ENCODE measurements at regions not wholly inside any gene's neighbourhood (a gene's known extent, or its start where the extent isn't known, plus 50 kb on each side); places are given as distances from the start of the nearest gene placed in this dataset.

- POLR2A ChIA-PET: no interaction called here
- no TSS peak for BruUV-seq (replicated peaks)
- Mint-ChIP-seq H3K4me1 (ENCODE audit: insufficient read depth, unreplicated experiment) (peaks cover 6% of the 10 kb centered on the region), H3K27ac (ENCODE audit: low read depth, unreplicated experiment) (no peak overlapping the region), H3K4me3 (ENCODE audit: unreplicated experiment) (no peak overlapping the region), H3K9me3 (ENCODE audit: unreplicated experiment) (peaks cover 8% of the 10 kb centered on the region), H3K27me3 (ENCODE audit: insufficient read depth, unreplicated experiment) (no peaks in the 10 kb centered on the region), H3K36me3 (ENCODE audit: insufficient read depth, unreplicated experiment) (peaks cover 7% of the 10 kb centered on the region)
- no peak for TF ChIP-seq CTCF (IDR thresholded peaks at IDR 0.05; ENCODE audit: unreplicated experiment)
- CTCF ChIA-PET: interaction anchor here (0.5 to 0.8 kb wide), 2 partner anchors 21 to 69 kb away, joined by 3 to 4 read pairs; no protein-coding TSS in a partner anchor
- intact Hi-C loops (cut with micrococcal nuclease): no loop called here
- DNase-seq (ENCODE audit: unreplicated experiment): no peak
These were observed 62.9 kb upstream of the HIF1A start for GRCh38 chr14:61632401-61632800.

- ChIA-PET CTCF (interaction anchor here (0.8 kb wide), 1 partner anchor 69 kb away, joined by 4 read pairs; no protein-coding TSS in a partner anchor), POLR2A (no interaction called here)
- Mint-ChIP-seq H3K9me3 (ENCODE audit: unreplicated experiment) (peaks cover 8% of the 10 kb centered on the region), H3K27ac (ENCODE audit: low read depth, unreplicated experiment) (no peak overlapping the region), H3K36me3 (ENCODE audit: insufficient read depth, unreplicated experiment) (peaks cover 7% of the 10 kb centered on the region), H3K4me1 (ENCODE audit: insufficient read depth, unreplicated experiment) (peaks cover 6% of the 10 kb centered on the region), H3K4me3 (ENCODE audit: unreplicated experiment) (no peak overlapping the region), H3K27me3 (ENCODE audit: insufficient read depth, unreplicated experiment) (no peaks in the 10 kb centered on the region)
- DNase-seq (ENCODE audit: unreplicated experiment): no peak
- intact Hi-C loops (cut with micrococcal nuclease): no loop called here
- TF ChIP-seq CTCF (IDR thresholded peaks at IDR 0.05; ENCODE audit: unreplicated experiment): no peak
- no TSS peak for BruUV-seq (replicated peaks)
These were observed 62.5 kb upstream of the HIF1A start for GRCh38 chr14:61632807-61633206.

- Mint-ChIP-seq H3K4me1 (ENCODE audit: insufficient read depth, unreplicated experiment) (no peaks in the 10 kb centered on the region), H3K27ac (ENCODE audit: low read depth, unreplicated experiment) (no peak overlapping the region), H3K27me3 (ENCODE audit: insufficient read depth, unreplicated experiment) (no peaks in the 10 kb centered on the region), H3K4me3 (ENCODE audit: unreplicated experiment) (no peak overlapping the region), H3K36me3 (ENCODE audit: insufficient read depth, unreplicated experiment) (peaks cover 7% of the 10 kb centered on the region), H3K9me3 (ENCODE audit: unreplicated experiment) (peaks cover 8% of the 10 kb centered on the region)
- BruUV-seq (replicated peaks): no TSS peak
- no peak for DNase-seq (ENCODE audit: unreplicated experiment)
- ChIA-PET CTCF (no interaction called here), POLR2A (interaction anchor here (0.7 kb wide), 1 partner anchor 61 kb away, joined by 3 read pairs; no protein-coding TSS in a partner anchor)
- TF ChIP-seq CTCF (IDR thresholded peaks at IDR 0.05; ENCODE audit: unreplicated experiment): no peak
- intact Hi-C loops (cut with micrococcal nuclease): no loop called here
These were observed 59.0 kb upstream of the HIF1A start for GRCh38 chr14:61636291-61636690.

- ChIA-PET CTCF (no interaction called here), POLR2A (no interaction called here)
- Mint-ChIP-seq H3K36me3 (ENCODE audit: insufficient read depth, unreplicated experiment) (peaks cover 7% of the 10 kb centered on the region), H3K9me3 (ENCODE audit: unreplicated experiment) (peaks cover 8% of the 10 kb centered on the region), H3K4me3 (ENCODE audit: unreplicated experiment) (no peak overlapping the region), H3K27ac (ENCODE audit: low read depth, unreplicated experiment) (no peak overlapping the region), H3K4me1 (ENCODE audit: insufficient read depth, unreplicated experiment) (peaks cover 2% of the 10 kb centered on the region), H3K27me3 (ENCODE audit: insufficient read depth, unreplicated experiment) (no peaks in the 10 kb centered on the region)
- intact Hi-C loops (cut with micrococcal nuclease): no loop called here
- BruUV-seq (replicated peaks): no TSS peak
- TF ChIP-seq CTCF (IDR thresholded peaks at IDR 0.05; ENCODE audit: unreplicated experiment): no peak
- no peak for DNase-seq (ENCODE audit: unreplicated experiment)
These were observed 58.5 kb upstream of the HIF1A start for GRCh38 chr14:61636779-61637178.

Data from MCF 10A (cell line).